ENCODE measurements at regions not wholly inside any gene's neighbourhood (a gene's known extent, or its start where the extent isn't known, plus 50 kb on each side); places are given as distances from the start of the nearest gene placed in this dataset.

- Histone ChIP-seq H3K27me3 (ENCODE audit: insufficient read depth, low read length) (no peaks in the 10 kb centered on the region), H3K9me3 (ENCODE audit: insufficient read depth, low read depth, low read length) (no peaks in the 10 kb centered on the region), H3K4me3 (ENCODE audit: low read depth, low read length) (no peak overlapping the region), H4K12ac (ENCODE audit: low read depth, low read length) (no peak overlapping the region), H3K4ac (ENCODE audit: low read depth, low read length) (no peak overlapping the region), H3K18ac (ENCODE audit: low read length) (no peak overlapping the region), H3K4me1 (ENCODE audit: control insufficient read depth in 1 of 2, insufficient read depth in 2 of 2, low read length in 2 of 2) (peaks cover 0 to 3% of the 10 kb centered on the region in 2 experiments), H3K4me2 (ENCODE audit: low read length) (no peak overlapping the region), H2BK120ac (ENCODE audit: insufficient read depth, low read length, poor library complexity) (no peak overlapping the region), H2BK5ac (ENCODE audit: low read depth, low read length, poor library complexity) (no peak overlapping the region), H2AK5ac (ENCODE audit: low read length) (no peak overlapping the region), H3K36me3 (ENCODE audit: control insufficient read depth in 1 of 2, insufficient read depth in 2 of 2, low read length in 2 of 2) (no peaks in the 10 kb centered on the region), H3K14ac (ENCODE audit: low read length) (no peak overlapping the region), H3K9ac (ENCODE audit: low read length) (no peak overlapping the region), H2AFZ (ENCODE audit: insufficient read depth, low read length, poor library complexity) (no peak overlapping the region), H4K91ac (ENCODE audit: low read depth, low read length) (no peak overlapping the region), H3K27ac (ENCODE audit: low read depth, low read length) (no peak overlapping the region), H3K23ac (ENCODE audit: low read length) (no peak overlapping the region), H4K8ac (ENCODE audit: low read depth, low read length) (no peak overlapping the region), H3K79me2 (ENCODE audit: control insufficient read depth, insufficient read depth, low read length, poor library complexity) (no peaks in the 10 kb centered on the region), H2BK12ac (ENCODE audit: low read length) (no peak overlapping the region), H3K79me1 (ENCODE audit: low read length) (no peaks in the 10 kb centered on the region)
- no peak for DNase-seq
- no CpG with 5 or more reads among the region's 3 CpGs for WGBS (ENCODE audit: extremely low coverage, insufficient coverage, insufficient read length)
Observed at GRCh38 chr21:16678429-16679160, 834.2 kb upstream of the CXADR start.

DNA sequence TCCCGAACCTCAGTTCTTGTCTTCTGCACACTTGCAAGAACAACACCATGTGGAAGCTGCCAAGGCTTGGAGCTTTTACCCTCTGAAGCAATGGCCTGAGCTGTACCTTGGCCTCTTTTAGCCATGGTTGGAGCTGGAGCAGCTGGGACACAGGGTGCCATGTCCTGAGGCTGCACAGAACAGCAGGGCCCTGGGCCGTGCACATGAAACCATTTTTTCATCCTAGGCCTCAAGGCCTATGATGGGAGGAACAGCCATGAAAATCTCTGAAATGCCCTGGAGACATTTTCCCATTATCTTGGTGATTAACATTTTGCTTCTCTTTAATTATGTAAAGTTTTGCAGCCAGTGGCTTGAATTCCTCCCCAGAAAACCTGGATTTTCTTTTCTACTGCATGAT, 817.8 kb upstream of the CXADR start:
- Histone ChIP-seq H3K27me3 (ENCODE audit: insufficient read depth, low read length) (no peaks in the 10 kb centered on the region), H3K9ac (ENCODE audit: low read length) (no peak overlapping the region), H3K18ac (ENCODE audit: low read length) (no peak overlapping the region), H2BK120ac (ENCODE audit: insufficient read depth, low read length, poor library complexity) (no peak overlapping the region), H3K9me3 (ENCODE audit: insufficient read depth, low read depth, low read length) (peaks cover 6% of the 10 kb centered on the region), H3K27ac (ENCODE audit: low read depth, low read length) (no peak overlapping the region), H3K4me1 (ENCODE audit: control insufficient read depth in 1 of 2, insufficient read depth in 2 of 2, low read length in 2 of 2) (no peaks in the 10 kb centered on the region), H2AK5ac (ENCODE audit: low read length) (no peak overlapping the region), H4K12ac (ENCODE audit: low read depth, low read length) (no peak overlapping the region), H3K79me2 (ENCODE audit: control insufficient read depth, insufficient read depth, low read length, poor library complexity) (no peaks in the 10 kb centered on the region), H3K79me1 (ENCODE audit: low read length) (no peaks in the 10 kb centered on the region), H4K8ac (ENCODE audit: low read depth, low read length) (no peak overlapping the region), H4K91ac (ENCODE audit: low read depth, low read length) (no peak overlapping the region), H2BK12ac (ENCODE audit: low read length) (no peak overlapping the region), H2BK5ac (ENCODE audit: low read depth, low read length, poor library complexity) (no peak overlapping the region), H3K4me2 (ENCODE audit: low read length) (no peak overlapping the region), H2AFZ (ENCODE audit: insufficient read depth, low read length, poor library complexity) (no peak overlapping the region), H3K4ac (ENCODE audit: low read depth, low read length) (no peak overlapping the region), H3K23ac (ENCODE audit: low read length) (no peak overlapping the region), H3K4me3 (ENCODE audit: low read depth, low read length) (no peak overlapping the region), H3K36me3 (ENCODE audit: control insufficient read depth in 1 of 2, insufficient read depth in 2 of 2, low read length in 2 of 2) (no peaks in the 10 kb centered on the region), H3K14ac (ENCODE audit: low read length) (no peak overlapping the region)
- DNase-seq, result no peak
- WGBS (ENCODE audit: extremely low coverage, insufficient coverage, insufficient read length), result no CpG with 5 or more reads among the region's 2 CpGs

DNA sequence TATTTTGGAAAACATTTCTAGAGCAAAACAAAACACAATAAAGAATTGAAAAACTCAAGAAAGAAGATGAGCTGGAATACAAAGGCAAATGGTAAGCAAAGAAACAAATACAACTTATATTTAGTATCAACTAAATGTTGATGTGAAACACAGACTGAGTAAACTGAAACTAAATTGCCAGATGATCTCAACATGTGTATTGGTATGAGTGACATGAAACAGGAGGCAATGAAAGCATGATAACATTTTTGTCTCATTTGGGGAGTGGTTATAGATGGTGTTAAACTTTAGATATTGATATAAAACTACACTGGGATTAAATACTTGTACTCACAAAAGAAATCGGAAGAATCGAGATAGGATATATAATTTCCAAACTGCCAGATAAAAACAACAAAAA, 805.6 kb upstream of the CXADR start:
- H2BK12ac ChIP-seq (ENCODE audit: low read length), result no peak overlapping the region
- no peak overlapping the region for H4K12ac ChIP-seq (ENCODE audit: low read depth, low read length)
- H3K14ac ChIP-seq (ENCODE audit: low read length), result no peak overlapping the region
- H3K4ac ChIP-seq (ENCODE audit: low read depth, low read length), result no peak overlapping the region
- H2AK5ac ChIP-seq (ENCODE audit: low read length), result no peak overlapping the region
- no peak overlapping the region for H3K4me3 ChIP-seq (ENCODE audit: low read depth, low read length)
- H2AFZ ChIP-seq (ENCODE audit: insufficient read depth, low read length, poor library complexity), result no peak overlapping the region
- no peak overlapping the region for H4K91ac ChIP-seq (ENCODE audit: low read depth, low read length)
- H3K36me3 ChIP-seq (ENCODE audit: control insufficient read depth in 1 of 2, insufficient read depth in 2 of 2, low read length in 2 of 2), result no peaks in the 10 kb centered on the region
- DNase-seq, result no peak
- no peaks in the 10 kb centered on the region for H3K27me3 ChIP-seq (ENCODE audit: insufficient read depth, low read length)
- no peak overlapping the region for H3K27ac ChIP-seq (ENCODE audit: low read depth, low read length)
- H2BK5ac ChIP-seq (ENCODE audit: low read depth, low read length, poor library complexity), result no peak overlapping the region
- no peaks in the 10 kb centered on the region for H3K9me3 ChIP-seq (ENCODE audit: insufficient read depth, low read depth, low read length)
- H3K9ac ChIP-seq (ENCODE audit: low read length), result no peak overlapping the region
- no peaks in the 10 kb centered on the region for H3K4me1 ChIP-seq (ENCODE audit: control insufficient read depth in 1 of 2, insufficient read depth in 2 of 2, low read length in 2 of 2)
- H3K79me1 ChIP-seq (ENCODE audit: low read length), result no peaks in the 10 kb centered on the region
- no peak overlapping the region for H4K8ac ChIP-seq (ENCODE audit: low read depth, low read length)
- H3K79me2 ChIP-seq (ENCODE audit: control insufficient read depth, insufficient read depth, low read length, poor library complexity), result no peaks in the 10 kb centered on the region
- H3K4me2 ChIP-seq (ENCODE audit: low read length), result no peak overlapping the region
- no peak overlapping the region for H3K23ac ChIP-seq (ENCODE audit: low read length)
- no peak overlapping the region for H3K18ac ChIP-seq (ENCODE audit: low read length)
- WGBS (ENCODE audit: extremely low coverage, insufficient coverage, insufficient read length), result no CpG with 5 or more reads among the region's 2 CpGs
- H2BK120ac ChIP-seq (ENCODE audit: insufficient read depth, low read length, poor library complexity), result no peak overlapping the region

GRCh38 chr21:16708101-16708835, 804.6 kb upstream of the CXADR start:
- Histone ChIP-seq H3K36me3 (ENCODE audit: control insufficient read depth in 1 of 2, insufficient read depth in 2 of 2, low read length in 2 of 2) (no peaks in the 10 kb centered on the region), H3K4ac (ENCODE audit: low read depth, low read length) (no peak overlapping the region), H3K14ac (ENCODE audit: low read length) (no peak overlapping the region), H4K91ac (ENCODE audit: low read depth, low read length) (no peak overlapping the region), H2AK5ac (ENCODE audit: low read length) (no peak overlapping the region), H2AFZ (ENCODE audit: insufficient read depth, low read length, poor library complexity) (no peak overlapping the region), H3K18ac (ENCODE audit: low read length) (no peak overlapping the region), H4K12ac (ENCODE audit: low read depth, low read length) (no peak overlapping the region), H2BK120ac (ENCODE audit: insufficient read depth, low read length, poor library complexity) (no peak overlapping the region), H3K27me3 (ENCODE audit: insufficient read depth, low read length) (no peaks in the 10 kb centered on the region), H4K8ac (ENCODE audit: low read depth, low read length) (no peak overlapping the region), H2BK12ac (ENCODE audit: low read length) (no peak overlapping the region), H3K4me1 (ENCODE audit: control insufficient read depth in 1 of 2, insufficient read depth in 2 of 2, low read length in 2 of 2) (no peaks in the 10 kb centered on the region), H3K79me1 (ENCODE audit: low read length) (no peaks in the 10 kb centered on the region), H2BK5ac (ENCODE audit: low read depth, low read length, poor library complexity) (no peak overlapping the region), H3K9me3 (ENCODE audit: insufficient read depth, low read depth, low read length) (no peaks in the 10 kb centered on the region), H3K4me2 (ENCODE audit: low read length) (no peak overlapping the region), H3K27ac (ENCODE audit: low read depth, low read length) (no peak overlapping the region), H3K4me3 (ENCODE audit: low read depth, low read length) (no peak overlapping the region), H3K79me2 (ENCODE audit: control insufficient read depth, insufficient read depth, low read length, poor library complexity) (no peaks in the 10 kb centered on the region), H3K9ac (ENCODE audit: low read length) (no peak overlapping the region), H3K23ac (ENCODE audit: low read length) (no peak overlapping the region)
- WGBS (ENCODE audit: extremely low coverage, insufficient coverage, insufficient read length), result no CpG with 5 or more reads among the region's 2 CpGs
- no peak for DNase-seq
